ENCODE measurements at regions not wholly inside any gene's neighbourhood (a gene's known extent, or its start where the extent isn't known, plus 50 kb on each side); places are given as distances from the start of the nearest gene placed in this dataset.

DNA sequence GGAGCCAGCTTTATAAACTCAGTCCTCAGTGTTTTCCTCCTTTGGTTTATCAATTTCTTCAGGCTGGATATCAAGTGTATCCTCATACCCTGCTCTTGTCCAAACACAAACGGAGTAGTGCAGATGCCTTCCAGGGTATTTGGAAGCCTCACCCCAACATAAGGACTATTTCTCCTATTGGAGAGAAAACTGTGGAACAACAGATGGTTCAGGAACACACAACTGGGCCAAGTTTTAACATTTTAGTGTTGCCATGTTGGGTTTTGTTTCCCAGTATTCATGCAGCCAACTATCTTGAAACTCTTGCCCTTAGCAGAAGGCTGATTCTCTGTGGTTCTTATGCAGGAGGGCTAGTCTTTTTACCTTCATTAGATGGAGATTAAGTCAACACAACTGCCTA, 398.1 kb downstream of the GABRB3 start:
- DNase-seq (ENCODE audit: low spot score) = no peak

DNA sequence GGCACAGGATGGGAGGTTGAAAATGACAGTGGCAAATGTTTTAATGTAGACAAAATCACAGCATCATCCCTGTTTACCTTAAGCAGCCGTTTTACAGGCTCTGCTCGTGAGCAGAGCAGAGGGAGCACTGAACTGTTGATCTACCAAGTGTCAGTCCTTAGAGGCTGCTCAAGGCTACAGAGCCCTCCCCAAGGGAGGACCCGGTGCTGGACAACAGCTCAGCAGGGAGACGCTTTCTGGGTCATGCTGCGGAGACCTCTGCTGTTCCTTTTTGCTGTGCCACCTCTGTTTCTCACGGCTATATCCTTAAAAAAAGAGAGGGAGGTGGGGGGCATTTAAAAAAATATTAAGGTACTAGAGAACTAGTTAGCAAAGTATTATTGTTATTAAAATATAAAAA, 400.2 kb downstream of the GABRB3 start:
- no peak for DNase-seq (ENCODE audit: low spot score)

DNA sequence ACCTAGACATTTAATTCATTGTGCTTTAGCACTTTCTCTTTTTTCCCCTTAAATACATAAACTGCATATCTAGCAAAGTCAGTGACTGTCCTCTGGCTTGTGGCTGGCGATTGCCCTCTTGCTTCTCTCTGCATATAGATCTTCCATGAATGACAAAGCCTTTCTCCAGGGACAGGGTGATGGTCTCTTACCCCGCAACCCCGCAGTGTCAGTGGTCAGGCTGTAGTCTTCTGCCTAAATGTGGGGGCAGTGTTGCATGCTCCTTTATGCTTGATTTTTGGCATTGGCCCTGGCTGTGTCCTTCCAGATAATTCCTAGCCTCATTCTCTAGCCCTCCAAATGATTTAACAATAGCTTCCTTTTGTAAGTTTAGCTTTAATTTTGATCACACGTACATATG, 407.8 kb downstream of the GABRB3 start:
- DNase-seq (ENCODE audit: low spot score) = no peak

DNA sequence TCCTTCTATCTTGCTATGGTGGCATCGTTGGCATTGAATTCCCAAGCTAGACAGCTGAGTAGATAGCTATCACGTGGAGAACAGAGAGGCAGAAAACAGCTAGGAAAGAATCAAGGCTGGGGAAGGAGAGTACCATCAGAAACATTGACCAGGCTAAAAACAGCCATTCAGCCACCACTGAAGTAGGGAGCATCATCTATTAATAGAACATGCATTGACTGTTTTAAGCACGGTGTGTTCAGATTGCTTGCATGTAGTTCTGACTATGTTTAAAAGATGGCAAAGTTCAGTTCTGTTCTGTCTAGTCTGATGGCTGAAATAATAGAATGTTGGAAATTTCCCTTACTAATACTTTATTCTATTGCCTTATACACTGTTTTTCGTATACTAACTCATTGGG, 413.0 kb downstream of the GABRB3 start:
- DNase-seq (ENCODE audit: low spot score) = no peak

DNA sequence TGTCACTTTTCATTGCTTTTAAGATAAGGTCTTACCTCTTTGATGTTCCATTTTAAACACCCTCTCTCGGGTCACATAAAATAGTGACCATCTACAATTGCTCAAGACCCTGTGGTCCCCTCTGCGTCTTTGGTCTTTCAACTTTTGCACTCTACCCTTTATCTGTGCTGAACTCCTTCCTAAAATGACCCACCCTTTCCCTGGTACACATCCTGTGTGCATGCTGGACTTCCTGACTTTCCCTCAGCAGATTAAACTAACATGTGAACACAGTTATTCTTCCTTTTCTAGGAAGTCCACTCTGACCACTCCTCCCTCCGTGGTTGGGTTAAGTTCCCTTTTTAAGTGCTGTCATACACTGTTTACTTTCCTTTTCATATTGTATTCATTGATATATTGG, 414.2 kb downstream of the GABRB3 start:
- DNase-seq (ENCODE audit: low spot score) = no peak

DNA sequence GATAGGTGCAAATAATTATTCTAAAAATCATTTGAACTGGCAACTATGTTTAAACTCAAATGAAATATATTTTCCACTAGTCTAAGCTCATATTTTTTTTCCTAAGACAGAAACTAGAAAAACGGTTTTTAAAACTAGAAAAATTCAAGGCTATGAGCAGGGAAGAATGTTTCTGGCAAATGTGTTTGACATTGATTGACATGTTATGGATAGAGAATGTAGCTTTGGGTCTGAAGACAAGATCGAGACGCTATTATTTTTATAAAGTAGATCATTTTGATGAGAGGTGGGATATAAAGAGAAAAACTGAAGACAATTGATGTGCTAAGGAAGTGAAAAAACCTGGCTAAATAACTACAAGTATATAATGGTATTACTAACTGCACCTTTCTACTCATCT, 415.2 kb downstream of the GABRB3 start:
- no peak for DNase-seq (ENCODE audit: low spot score)

DNA sequence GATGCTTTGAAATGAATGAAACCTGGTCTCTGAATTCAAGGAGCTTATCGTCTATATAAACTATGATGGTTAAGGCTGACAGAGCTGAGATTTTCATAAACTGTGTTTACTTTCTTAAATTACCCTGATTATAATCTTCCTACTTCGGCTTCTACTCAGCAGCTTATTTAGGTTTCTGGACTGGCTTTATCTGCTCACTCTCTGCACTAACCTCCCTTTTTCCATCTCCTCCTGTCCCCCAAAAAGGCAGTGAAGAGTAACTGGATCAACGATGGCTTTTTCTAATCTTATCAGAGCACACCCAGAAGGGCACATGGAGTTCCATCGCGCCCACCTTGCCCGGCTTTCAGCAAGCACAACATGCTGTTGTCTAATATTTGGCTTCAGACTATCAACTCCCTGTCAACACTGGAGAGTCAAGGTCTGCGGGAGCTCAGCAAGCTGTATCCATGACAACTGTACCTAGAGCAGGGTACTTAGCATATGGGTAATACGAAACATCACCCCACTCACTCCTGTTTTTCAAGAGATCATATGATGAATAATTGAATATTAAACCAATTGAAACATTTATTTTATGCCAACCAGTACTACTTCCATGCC, 417.3 kb downstream of the GABRB3 start:
- DNase-seq (ENCODE audit: low spot score) = no peak

DNA sequence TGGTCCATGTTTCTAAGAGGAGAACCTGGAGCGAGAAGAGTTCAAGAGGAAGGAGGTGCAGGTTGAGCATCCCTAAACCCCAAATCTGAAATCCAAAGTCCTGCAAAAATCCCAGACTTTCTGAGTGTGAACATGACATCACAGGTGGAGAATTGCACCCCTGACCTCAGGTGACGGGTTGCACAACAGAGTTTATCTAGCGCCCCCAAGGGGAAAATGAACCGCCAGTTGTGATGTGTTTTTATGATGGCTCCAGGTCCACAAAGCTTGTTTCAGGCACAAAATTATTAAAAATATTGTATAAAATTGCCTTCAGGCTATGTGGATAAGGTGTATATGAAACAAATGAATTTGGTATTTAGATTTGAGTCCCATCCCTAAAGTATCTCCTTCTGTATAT, 420.0 kb downstream of the GABRB3 start:
- no peak for DNase-seq (ENCODE audit: low spot score)

DNA sequence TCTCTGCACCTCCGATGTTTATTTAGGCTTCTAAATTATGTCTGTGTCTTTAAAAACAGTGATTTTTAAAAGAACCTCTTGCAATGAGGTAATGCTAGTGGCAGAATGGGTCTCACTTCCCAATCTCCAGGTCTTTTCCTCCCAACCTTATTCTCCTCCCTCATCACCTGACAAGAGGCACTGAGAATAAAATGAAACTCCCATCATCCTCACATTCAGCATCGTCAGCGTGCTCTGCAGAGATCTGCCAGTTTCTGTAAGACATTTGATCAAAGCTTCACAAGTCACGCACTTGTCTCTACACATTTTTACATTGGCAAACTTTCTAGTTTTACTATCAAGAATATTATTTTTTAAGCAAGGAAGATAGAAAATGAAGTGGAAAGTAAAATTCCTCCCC, 420.5 kb downstream of the GABRB3 start:
- no peak for DNase-seq (ENCODE audit: low spot score)

DNA sequence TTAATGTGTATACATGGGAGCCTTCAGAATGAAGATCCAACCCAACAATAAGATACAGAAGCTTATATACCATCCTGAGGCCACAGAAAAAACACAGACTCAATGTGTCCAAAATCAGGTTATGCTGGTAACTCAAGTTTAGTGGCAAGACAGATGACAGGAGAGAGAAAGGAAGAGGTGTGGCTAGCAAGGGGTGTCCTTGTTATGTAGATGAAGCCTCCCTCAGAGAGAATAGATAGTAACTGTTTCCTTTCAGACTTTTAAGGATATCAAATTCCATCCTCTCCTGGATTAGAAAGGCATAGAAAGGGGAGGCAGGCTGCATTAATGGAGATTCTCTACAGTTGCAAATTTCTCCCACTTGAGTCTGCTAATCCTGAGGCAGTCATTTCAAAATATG, 447.4 kb downstream of the GABRB3 start:
- no peak for DNase-seq (ENCODE audit: low spot score)

DNA sequence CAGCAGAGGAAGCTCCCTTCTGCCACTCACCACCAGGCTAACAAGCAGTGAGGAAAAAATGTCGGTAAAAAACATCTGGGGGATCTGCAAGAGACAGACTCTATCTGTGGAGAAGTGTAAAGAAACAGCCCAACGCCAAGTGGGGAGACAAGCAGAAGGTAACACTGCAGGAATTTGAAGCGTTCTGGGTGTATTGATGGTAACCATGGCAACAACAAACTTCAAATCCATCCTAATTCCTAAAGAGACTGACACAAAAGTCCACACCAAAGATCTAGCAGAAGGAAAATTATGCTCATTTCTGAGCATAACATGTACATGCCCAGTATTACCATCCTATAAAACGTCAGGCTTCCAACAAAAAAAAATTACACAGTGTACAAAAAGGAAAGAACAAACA, 449.3 kb downstream of the GABRB3 start:
- DNase-seq (ENCODE audit: low spot score) = no peak

DNA sequence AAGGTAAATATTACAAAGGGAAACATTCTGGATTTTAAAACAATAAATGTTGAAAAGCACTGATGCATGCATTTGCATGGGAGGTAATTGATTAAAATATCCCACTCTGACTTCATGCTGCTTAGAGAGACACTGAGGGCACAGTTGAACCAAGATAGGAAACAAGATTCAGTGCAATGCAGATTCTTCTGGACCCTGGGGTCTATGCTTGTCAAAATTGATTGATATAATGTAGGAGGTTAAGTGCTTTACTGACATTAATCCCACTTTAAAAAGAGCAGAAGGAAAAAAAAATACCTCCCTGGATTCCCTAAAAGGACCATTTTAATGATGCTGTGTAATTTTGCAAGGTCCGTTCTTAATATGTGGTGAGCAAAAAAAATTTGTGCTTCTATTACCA, 454.2 kb downstream of the GABRB3 start:
- no peak for DNase-seq (ENCODE audit: low spot score)

DNA sequence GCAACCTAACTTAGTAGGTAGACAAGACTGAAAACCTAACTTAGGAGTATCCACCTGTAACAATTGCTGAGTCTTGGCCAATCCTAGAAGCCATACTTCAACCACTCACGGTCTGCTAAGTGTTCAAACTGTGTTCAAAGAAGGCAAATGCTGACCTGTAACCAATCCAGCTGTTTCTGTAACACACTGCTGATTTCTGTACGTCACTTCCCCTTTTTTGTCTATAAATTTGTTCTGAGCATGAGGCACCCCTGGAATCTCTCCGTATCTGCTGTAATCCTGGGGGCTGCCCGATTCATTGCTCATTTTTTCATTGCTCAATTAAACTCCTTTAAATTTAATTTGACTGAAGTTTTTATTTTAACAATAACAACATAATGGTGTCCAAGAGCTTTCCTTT, 451.4 kb upstream of the ATP10A start:
- DNase-seq (ENCODE audit: low spot score) = no peak

DNA sequence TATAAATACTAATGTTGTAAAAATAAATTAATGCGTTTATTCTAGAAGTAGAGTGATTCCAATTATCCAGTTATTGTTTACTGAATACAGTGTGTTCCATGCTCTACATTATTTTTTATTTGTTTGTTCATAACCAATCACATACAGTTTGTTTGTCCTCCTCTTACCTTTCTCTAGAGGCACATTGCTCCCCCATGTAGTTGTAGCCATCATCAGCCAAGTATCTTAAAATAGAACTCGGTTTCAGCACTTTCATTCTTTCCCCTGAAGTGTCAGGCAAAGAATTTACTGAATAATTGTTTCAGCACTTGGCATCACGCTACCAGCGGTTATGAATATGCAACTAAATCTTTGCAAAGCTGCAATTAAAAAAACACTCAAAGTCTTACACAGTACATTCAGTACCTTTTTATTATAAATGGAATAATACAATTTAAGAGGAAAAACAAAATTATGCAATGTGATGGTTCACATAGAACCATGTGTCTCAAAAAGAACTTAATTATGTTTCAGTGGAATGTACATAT, 448.6 kb upstream of the ATP10A start:
- DNase-seq (ENCODE audit: low spot score) = no peak

DNA sequence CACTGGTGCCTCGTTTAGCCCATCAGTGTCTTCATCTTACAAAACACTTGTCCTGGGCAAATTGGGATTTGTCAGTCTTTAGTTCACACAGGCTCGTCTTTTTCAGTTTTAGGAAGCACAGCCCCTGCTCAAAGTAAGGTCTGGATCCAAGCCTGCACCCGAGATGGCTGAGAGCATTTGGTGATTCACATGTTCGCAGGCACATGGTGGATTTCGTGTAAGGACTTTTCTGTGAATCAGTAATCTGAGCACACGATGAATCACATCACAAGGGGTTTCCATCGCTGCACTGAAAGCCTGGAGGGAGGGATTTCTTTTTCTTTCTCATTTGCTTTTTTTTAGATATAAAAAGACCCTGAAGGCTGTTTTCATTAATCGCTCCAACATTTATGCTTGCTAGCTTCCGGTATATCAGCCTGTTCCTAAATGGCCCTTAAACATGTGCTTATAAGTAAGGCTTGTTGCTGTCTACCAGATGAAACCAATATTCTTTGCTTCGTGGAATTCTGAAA, 435.6 kb upstream of the ATP10A start:
- no peak for DNase-seq (ENCODE audit: low spot score)

DNA sequence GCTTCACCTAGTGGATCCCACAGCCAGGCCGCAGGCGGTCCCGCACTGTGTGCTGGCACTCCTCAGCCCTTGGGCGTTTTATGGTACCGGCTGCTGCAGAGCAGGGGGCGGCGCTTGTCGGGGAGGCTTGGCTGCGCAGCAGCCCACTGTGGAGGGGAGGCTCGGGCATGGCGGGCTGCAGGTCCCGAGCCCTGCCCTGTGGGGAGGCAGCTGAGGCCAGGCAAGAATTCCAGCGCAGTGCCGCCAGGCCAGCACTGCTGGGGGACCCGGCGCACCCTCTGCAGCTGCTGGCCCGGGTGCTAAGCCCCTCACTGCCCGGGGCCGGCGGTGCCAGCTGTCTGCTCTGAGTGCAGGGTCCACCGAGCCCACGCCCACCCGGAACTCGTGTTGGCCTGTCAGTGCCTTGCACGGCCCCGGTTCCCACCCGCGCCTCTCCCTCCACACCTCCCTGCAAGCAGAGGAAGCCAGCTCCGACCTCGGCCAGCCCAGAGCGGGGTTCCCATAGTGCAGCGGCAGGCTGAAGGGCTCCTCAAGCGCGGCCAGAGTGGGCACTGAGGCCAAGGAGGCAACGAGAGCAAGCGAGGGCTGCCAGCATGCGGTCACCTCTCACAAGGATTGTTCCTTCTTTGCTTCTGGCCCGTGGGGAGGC, 435.0 kb upstream of the ATP10A start:
- no peak for DNase-seq (ENCODE audit: low spot score)

DNA sequence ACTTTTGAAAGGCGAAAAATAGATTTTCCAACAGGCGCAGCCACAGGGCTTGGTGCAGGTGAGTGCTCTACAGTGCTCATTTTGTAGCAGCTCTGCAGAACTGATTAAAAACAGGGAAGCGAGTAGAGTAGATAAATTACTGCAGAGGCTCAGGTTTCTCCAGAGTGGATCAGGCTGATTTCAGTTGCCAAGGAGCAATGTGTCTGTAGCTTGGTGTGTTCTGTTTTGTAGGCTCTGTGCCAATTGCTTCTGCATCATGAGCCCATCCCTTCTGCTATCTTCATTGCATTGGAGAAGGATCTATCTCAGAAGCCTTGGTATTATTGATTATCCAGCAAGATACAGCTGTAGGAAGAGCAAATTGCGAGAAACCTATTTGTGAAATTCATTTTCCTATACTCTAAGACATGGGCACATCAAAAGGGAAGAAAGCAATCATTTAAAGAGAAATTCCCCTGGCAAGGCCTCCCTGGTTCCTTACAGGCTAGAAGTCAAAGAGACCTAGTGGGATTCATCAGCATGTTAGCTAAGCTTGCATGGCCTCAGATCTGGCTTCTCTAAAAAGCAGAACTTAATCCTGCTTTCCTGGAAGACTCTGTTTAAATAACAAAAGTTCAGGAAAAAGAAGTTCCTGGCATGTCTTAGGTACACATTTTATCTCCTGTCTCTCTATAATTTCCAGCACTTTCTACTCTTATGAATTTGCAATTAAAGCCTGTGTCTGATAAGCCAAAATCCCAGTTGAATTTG, 432.4 kb upstream of the ATP10A start:
- DNase-seq (ENCODE audit: low spot score) = no peak

DNA sequence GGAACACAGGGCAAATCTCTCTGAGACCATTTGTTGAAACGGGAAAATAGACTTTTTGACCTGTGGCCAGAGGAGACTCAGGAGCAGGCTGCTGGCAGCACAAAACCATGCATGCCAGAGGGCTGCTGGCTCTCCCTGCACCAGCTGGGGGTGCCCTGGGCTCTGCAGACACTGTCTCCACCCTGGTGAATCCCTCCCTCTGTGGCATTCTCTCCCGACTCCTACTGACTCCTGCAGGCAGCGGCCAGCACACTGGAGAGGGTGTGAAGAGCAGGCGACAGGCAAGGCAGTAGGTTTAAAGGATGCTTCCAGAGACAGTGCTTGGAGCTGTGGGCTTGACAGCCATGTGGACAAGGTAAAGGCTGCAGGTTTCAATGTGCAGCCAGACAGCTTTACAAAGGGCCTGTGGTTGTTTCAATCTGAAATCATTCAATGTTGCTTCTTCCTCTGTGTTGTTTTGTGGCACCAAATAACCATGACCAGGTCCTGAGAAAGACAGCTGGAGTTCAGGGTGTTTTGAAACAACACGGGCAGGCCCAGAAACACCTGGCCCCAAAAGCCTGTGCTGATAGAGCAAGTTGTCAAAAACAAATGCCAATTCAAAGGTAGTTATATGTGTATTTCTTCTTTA, 431.0 kb upstream of the ATP10A start:
- DNase-seq (ENCODE audit: low spot score) = no peak

DNA sequence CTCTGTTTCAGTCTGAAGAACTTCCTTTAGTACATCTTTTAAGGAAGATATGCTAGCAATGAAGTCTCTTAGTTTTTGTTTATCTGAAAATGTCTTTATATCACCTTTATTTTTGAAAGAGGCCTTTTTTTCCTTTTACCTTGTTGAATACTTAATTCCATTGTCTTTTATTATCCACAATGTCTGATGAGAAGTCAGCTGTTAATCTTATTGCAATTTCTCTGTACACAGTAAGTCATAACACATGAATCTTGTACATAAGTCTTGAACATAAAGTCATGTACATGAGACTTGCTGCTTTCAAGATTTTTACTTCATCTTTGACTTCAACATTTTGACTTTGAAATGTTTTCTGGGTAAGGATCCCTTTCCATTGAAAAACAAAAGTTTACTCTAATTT, 424.3 kb upstream of the ATP10A start:
- no peak for DNase-seq (ENCODE audit: low spot score)

DNA sequence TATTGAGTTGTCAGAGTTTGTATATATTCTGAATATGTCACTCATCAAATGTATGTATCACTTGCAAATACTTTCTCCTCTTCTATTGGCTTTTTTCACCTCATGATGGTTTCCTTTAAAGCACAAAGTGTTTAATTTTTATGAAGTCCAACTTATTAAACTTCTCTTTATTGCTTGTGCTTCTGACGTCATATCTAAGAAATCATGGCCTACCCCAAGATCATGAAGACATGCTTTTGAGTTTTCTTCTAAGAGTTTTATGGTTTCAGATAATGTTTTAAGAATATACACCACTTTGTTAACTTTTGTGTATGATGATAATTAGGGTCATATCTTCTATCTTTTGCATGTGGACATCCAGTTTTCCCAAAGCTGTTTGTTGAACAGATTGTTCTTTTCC, 417.2 kb upstream of the ATP10A start:
- DNase-seq (ENCODE audit: low spot score) = no peak

DNA sequence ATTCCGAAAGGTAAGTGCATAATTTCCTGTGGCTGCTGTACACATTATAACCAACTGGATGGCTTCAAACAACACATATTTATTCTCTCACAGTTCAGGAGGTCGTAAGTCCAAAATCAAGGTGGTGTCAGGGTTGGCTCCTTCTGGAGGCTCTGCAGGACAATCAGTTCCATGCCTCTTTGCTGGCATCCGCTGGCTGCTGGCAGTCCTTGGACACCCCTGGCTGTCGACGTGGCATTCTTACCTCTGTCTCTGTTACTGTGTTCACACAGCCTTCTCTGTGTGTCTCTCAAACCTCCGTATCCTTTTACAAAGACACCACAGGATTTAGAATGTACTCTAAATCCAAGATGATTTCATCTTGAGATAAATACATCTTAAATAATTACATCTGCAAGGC, 398.8 kb upstream of the ATP10A start:
- no peak for DNase-seq (ENCODE audit: low spot score)

DNA sequence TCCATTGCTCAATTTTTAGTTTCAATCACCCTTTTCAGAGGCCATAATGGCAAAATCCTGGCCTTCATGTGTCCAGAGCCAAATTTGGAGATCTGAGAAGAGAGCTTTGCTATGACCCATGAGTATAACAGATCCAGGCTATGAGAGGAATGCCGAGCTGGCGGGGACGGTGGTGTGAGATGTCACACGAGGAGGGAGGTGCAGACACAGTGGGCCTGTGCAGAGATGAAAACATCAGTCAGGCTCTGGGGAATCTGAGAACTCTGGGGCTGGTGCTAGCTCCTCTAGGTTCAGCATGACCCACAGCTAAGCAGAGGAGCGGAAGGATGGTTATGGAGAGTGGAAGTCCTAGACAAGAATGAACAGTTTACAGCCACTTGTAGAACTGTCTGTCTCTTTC, 398.3 kb upstream of the ATP10A start:
- no peak for DNase-seq (ENCODE audit: low spot score)

All from mucosa of gallbladder (tissue), 1 donor.